Stimulated activated CD4-positive, alpha-beta T cell treated with anti-CD3 and anti-CD28 coated beads, Interleukin-4, amount 100 ng/mL, for 48 hours (primary cell): ENCODE measurements at regions not wholly inside any gene's neighbourhood (a gene's known extent, or its start where the extent isn't known, plus 50 kb on each side); places are given as distances from the start of the nearest gene placed in this dataset.
"Not testable (repeated sequence)": the region's sequence is repeated elsewhere in the genome, so short reads cannot be mapped to it uniquely, and the experiment has no call there.

Source experiments
- DNase-seq, 2 donors: peaks; one replicate each; pipeline ENCODE4 v3.0.0-alpha.2; 2020; ENCODE audit warnings: low read depth in 2 of 2

GRCh38 chr6:144359783-144360182, 74.6 kb downstream of the UTRN start:
- DNase-seq: no peak

- DNase-seq: no peak
Measured at GRCh38 chr6:144360401-144360800, 75.3 kb downstream of the UTRN start.

DNA sequence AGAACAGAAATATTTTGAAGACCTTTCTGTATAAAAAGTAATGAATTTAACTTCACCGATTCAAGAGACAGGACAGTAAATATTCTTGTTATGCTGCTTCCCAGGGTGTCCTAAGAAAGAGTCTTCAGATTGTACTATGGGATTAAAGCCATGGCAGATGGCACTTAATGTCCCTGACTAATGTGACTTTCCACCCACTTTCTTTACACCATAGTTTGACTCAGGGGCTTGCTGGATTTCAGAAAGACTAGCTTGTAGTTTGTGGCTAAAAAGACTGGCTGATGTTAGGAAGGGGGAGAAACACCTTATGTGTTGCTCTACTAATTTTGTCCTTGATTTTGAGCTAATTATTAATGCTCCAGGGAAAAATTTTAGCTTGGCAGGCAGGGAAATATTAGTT, 75.9 kb downstream of the UTRN start:
- no peak for DNase-seq

- DNase-seq: no peak
Measured at GRCh38 chr6:144362042-144363018, 77.2 kb downstream of the UTRN start.

DNA sequence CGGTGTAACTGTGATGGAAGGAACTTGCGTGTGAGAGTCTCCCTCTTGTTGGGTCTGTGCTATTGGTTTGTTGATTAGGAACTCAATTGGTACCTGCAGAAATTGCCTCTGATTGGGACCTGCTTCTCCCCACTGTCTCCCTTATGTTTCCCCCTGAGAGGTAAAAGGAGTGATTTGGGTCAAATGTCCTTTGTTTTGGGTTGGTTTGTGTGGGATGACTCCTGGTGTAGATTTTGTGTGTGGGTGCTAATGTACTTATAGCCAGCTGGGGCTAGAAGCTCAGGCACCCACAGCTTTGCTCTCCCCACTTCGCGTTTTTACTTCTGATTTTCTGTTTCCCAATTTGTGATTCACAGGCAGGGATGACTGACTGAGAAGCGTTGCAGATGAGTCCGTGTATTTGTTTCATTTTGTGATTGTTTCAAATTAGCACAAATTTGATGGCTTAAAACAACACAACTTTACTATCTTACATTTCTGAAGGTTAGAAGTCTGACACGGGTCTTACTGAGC, 79.1 kb downstream of the UTRN start:
- no peak for DNase-seq

- no peak for DNase-seq
Measured at GRCh38 chr6:144364782-144365181, 79.6 kb downstream of the UTRN start.

GRCh38 chr6:144365271-144365670, 80.1 kb downstream of the UTRN start:
- DNase-seq: no peak

DNA sequence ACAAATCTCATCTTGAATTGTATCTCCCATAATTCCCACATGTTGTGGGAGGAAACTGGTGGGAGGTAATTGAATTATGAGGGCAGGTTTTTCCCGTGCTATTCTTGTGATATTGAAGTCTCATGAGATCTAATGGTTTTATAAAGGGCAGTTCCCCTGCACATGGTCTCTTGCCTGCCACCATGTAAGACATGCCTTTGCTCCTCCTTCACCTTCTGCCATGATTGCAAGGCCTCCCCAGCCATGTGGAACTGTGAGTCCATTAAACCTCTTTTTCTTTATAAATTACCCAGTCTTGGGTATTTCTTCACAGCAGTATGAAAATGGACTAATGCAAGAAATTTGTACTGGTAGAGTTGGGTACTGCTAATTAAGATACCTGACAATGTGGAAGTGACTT, 84.6 kb downstream of the UTRN start:
- not testable (repeated sequence) for DNase-seq

GRCh38 chr6:144372116-144372515, 87.0 kb downstream of the UTRN start:
- no peak for DNase-seq

DNA sequence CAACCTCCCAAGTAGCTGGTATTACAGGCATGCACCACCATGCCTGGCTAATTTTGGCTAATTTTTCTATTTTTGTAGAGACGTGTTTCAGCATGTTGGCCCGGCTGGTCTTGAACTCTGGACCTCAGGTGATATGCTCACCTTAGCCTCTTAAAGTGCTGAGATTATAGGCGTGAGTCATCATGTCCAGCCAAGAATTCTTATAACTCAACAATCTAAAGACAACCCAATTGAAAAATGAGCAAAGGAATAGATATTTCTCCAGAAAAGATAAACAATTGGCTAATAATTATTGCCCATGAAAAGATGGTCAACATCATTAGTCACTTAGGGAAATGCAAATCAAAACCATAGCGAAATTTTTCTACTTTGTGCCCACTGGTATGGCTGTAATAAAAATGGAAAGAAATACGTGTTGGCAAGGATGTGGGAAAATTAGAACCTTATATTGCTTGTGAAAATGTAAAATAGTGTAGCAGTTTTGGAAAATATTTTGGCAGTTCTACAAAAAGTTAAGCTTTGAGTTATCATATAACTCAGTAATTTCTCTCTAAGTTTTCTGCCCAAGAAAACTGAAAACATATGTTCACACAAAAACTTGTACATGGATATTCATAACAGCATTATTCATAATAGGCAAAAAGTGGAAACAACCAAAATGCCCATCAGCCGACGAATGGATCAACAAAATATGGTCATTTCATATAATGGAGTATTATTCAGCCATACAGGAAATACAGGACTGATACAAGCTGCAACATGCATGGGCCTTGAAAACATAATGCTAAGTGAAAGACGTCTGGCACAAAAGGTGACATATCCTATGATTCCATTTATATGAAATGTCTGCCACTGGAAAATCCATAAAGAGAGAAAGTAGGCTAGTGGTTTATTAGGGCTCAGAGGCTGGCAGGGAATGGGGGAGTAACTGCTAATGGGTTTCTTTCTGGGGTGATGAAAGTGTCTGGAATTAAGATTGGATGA, 87.8 kb downstream of the UTRN start:
- no peak for DNase-seq

DNA sequence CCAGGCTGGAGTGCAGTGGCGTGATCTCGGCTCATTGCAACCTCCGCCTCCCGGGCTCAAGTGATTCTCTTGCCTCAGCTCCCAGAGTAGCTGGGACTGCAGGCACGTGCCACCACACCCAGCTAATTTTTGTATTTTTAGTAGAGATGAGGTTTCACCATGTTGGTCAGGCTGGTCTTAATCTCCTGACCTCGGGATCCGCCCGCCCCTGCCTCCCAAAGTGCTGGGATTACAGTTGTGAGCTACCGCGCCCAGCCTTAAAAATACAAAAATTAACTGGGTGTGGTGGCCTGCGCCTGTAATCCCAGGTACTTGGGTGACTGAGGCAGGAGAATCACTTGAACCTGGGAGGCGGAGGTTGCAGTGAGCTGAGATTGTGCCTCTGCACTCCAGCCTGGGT, 89.4 kb downstream of the UTRN start:
- DNase-seq: not testable (repeated sequence)

GRCh38 chr6:144377586-144378210, 92.6 kb downstream of the UTRN start:
- DNase-seq: no peak

DNA sequence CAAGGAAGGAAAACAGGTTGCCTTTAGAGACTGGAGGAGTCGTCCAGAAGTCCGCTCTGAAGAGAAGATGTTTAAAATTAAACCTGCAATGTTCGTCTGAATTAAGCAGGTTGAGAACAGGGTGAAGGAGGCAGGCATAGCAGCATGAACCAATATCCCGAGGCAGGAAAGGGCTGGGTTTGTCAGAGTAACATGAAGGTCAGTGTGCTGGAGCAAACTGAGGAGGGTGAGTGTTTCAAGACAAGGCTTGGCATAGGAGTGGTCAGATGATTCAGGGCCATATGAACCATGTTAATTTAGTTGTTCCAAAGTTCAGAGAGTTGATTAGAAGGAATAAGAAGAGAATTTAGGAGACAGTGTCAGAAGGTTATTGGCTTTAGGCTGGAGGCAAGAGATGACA, 93.3 kb downstream of the UTRN start:
- no peak for DNase-seq

- DNase-seq: no peak
Measured at GRCh38 chr6:144379356-144379755, 94.2 kb downstream of the UTRN start.

- DNase-seq: not testable (repeated sequence)
Measured at GRCh38 chr6:144381499-144381898, 96.4 kb downstream of the UTRN start.

- no peak for DNase-seq
Measured at GRCh38 chr6:144383336-144383735, 98.2 kb downstream of the UTRN start.

- no peak for DNase-seq
Measured at GRCh38 chr6:144384427-144384826, 99.3 kb downstream of the UTRN start.

DNA sequence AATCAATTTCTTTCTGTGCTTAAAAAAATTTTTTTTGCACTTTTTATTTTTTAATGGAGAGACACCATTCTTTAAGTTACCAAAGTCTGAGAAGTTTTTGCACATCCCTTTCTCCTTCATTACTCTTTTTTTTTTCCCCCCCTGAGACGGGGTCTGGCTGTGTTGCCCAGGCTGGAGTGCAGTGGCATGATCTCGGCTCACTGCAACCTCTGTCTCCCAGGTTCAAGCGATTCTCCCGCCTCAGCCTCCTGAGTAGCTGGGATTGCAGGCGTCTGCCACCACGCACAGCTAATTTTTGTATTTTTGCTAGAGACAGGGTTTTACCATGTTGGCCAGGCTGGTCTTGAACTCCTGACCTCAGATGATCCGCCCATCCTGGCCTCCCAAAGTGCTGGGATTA, 104.3 kb downstream of the UTRN start:
- DNase-seq: not testable (repeated sequence)

DNA sequence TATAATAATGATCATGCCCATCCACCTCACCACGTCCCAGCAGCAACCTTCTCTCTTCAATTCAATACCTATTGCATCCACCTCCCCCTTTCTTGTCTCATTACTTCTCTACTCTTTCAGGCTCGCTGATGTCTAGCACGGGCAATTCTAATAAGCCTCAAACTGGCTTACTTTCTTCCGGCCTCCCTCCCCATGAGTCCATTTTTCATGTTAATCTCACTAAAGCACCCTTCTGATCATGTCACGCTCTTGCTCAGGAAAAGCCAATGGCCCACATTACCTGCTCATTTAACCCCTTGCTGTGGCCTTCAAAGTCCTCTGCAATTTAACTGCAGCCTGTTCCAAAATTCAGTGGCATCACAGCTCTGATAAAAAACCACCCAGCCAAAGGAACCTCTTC, 105.1 kb downstream of the UTRN start:
- DNase-seq: no peak

- no peak for DNase-seq
Measured at GRCh38 chr6:144390886-144391285, 105.8 kb downstream of the UTRN start.

GRCh38 chr6:144392536-144392935, 107.4 kb downstream of the UTRN start:
- DNase-seq: no peak

DNA sequence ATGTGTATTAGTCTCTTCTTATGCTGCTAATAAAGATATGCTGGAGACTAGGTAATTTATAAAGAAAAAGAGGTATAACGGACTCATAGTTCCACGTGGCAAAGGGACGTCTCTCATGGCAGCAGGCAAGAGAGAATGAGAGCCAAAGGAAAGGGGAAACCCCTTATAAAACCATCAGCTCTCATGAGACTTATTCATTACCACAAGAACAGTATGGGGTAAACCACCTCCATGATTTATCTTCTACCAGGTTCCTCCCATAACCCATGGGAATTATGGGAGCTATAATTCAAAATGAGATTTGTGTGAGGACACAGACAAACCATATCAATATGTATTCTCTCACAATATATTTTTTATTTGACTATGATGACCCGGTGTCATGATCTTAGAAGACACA, 109.1 kb downstream of the UTRN start:
- DNase-seq: no peak
